GM21737 (cell line): ENCODE measurements at regions not wholly inside any gene's neighbourhood (a gene's known extent, or its start where the extent isn't known, plus 50 kb on each side); places are given as distances from the start of the nearest gene placed in this dataset.
"Not testable (repeated sequence)": the region's sequence is repeated elsewhere in the genome, so short reads cannot be mapped to it uniquely, and the experiment has no call there.

Experiments
- ATAC-seq: cut with Tn5 transposase; IDR thresholded peaks from one replicate; pipeline ENCODE4 v1.9.1; 2021; ENCODE audit warnings: mild to moderate bottlenecking, moderate library complexity; ENCODE audit not compliant: unreplicated experiment

DNA sequence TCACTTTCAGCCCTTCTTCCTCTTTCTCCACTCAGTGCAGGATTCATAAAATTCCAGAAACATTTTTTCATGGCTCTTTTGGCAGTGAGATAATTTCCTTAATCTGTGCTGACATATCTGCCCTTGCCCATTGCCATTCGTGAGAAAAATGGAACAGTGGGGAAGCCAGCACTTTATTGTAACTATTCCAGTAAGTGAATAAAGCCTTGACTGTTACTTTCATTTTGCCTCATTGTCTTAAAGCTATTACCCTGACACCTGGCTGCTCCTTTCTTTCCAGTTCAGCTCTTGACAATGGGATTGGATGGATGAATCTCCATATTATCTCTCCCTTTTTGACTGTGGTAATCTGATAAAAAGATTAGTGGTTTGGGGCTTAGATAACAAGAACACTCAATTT lies 1068.1 kb upstream of the PCDH20 start:
- no peak for ATAC-seq

DNA sequence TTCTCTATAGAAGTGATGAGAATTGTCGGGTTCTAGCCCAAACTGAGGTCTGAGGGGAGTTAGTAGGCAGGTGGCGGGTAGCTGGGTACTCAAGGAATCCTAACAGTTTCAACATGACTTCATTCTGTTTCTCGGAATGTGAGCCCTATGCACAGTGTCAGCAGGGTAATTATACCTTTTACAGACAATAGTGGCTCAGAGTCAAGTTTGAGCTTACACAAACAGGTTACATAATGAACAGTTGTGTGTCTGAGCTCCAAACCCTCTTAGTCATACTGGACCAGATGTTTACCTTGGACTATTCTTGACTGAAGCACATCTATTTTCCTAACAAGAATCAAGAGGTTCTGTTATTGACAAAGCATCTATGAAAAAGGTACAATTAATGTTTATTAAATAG lies 1066.7 kb upstream of the PCDH20 start:
- no peak for ATAC-seq

DNA sequence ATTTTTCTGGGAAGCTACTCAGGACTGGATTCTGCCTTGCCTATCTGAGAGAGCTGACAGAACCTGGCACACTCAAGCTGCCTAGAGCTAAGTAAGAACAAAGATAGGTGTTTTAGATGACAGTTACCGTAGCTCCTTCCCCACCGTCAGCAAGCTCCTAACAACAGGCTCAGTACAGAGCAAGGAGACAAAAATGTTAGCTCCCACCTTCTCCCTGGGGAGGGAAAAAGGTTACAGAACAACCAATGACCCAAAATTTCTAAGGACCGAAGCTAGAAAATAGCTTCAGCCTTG lies 1058.2 kb upstream of the PCDH20 start:
- ATAC-seq: no peak

GRCh38 chr13:62473190-62473943 lies 1057.7 kb upstream of the PCDH20 start:
- no peak for ATAC-seq

DNA sequence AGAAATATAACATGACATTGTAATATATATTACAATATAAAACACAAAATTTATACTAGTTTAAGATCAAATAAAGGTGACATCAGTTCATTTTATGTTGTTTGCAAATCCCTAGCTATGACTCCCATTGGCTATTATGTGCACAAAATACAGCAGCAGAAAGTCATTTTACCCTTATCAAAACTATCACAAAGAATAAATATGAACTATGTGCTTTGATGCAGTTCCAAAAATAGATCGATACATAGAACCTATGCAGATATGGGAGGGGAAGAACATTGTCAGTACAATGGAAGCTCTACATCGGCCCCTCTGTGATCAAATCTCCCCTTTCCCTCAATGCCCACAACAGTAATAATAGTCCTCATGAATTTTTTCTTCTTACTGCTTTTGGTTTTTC lies 1038.1 kb upstream of the PCDH20 start:
- ATAC-seq: no peak

DNA sequence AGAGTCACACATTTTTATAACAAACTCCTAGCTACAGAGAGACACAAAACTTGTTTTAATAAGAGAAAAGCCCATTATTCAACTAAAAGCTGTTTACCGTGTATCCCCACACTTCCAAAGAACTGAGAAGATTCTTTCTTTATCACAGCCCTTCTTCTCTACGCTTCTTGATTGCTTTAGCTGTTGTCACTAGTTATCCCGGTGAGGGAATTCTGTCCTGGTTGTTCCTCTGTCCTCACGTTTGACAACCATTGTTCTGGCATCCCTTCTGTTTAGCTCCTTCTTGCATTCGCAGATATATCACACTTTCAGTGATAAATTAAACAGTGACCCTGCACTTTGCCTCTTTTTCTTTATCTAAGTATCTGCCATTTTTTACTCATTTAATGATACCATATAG lies 1035.1 kb upstream of the PCDH20 start:
- ATAC-seq: no peak

DNA sequence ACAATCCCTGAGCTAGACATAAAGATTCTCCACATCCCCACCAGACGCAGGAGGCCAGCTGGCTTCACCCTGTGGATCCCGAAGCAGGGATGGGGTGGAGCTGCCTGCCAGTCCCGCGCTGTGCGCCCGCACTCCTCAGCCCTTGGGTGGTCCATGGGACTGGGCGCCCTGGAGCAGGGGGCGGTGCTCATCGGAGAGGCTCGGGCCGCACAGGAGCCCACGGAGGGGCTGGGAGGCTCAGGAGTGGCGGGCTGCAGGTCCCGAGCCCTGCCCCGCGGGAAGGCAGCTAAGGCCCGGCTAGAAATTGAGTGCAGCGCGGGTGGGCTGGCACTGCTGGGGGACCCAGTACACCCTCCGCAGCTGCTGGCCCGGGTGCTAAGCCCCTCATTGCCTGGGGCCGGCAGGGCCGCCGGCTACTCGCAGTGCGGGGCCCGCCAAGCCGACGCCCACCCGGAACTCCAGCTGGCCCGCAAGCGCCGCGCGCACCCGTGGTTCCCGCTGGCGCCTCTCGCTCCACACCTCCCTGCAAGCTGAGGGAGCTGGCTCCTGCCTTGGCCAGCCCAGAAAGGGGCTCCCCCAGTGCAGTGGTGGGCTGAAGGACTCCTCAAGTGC lies 1032.2 kb upstream of the PCDH20 start:
- not testable (repeated sequence) for ATAC-seq

- no peak for ATAC-seq
Observed at GRCh38 chr13:62444805-62445204, 1029.2 kb upstream of the PCDH20 start.

GRCh38 chr13:62434081-62434480 lies 1018.4 kb upstream of the PCDH20 start:
- ATAC-seq: no peak

DNA sequence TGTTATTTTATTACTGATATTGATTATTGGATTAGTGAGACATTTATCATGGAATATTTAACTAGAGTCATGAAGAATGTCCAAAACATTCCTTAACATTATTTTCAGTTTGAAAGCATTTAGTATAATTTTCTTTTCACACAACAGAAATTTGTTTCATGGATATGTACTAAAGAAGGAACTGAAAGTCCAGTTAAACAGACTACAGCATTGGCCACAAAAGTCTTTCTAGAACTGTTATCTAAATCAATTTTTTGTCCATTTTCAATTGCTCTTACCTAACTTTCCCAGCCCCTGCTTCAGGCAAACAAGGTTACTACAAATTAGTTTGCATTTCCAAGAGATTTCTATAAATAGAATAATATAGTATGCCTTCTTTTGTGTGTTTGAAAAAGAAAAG lies 1018.0 kb upstream of the PCDH20 start:
- no peak for ATAC-seq

- ATAC-seq: no peak
Observed at GRCh38 chr13:62432906-62433305, 1017.3 kb upstream of the PCDH20 start.

- no peak for ATAC-seq
Observed at GRCh38 chr13:62432295-62432694, 1016.6 kb upstream of the PCDH20 start.

DNA sequence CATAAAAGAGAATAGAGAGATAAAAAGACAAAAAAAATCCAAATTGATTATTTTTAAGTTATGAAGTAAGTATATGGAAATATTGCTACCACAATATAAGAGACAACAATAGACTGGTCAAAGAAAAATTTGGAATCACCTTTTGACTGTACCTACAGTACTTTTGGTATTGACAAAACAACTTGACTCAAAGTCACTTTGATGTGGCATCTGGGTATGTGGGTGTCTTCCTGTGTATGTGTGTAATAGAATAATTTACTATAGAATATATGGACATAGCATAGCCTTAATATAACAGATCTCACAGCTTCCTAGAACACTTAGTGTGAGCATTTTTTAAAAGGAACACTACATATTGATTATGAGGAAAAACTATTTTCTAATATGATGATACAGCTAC lies 1016.2 kb upstream of the PCDH20 start:
- ATAC-seq: no peak

- ATAC-seq: no peak
Observed at GRCh38 chr13:62418872-62419271, 1003.2 kb upstream of the PCDH20 start.

DNA sequence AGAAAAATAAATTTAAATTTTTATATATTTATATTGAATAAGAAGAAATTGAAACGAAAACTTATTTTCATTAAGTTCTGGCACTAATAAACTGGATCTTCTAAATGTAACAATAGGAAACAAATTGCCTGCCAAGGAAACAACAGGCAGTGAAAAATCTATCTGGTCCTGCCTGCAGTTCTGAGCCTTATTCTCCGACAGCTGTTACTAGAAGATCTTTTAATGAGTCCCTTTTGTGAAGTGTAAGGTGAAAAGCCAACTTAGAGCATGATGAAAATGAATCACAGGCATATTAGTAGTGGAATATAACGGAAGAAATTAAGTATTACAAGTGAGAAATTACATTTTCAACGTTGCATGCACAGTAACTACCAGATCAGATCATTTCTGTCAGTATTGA lies 1002.7 kb upstream of the PCDH20 start:
- no peak for ATAC-seq

- ATAC-seq: no peak
Observed at GRCh38 chr13:62407871-62408270, 992.2 kb upstream of the PCDH20 start.

DNA sequence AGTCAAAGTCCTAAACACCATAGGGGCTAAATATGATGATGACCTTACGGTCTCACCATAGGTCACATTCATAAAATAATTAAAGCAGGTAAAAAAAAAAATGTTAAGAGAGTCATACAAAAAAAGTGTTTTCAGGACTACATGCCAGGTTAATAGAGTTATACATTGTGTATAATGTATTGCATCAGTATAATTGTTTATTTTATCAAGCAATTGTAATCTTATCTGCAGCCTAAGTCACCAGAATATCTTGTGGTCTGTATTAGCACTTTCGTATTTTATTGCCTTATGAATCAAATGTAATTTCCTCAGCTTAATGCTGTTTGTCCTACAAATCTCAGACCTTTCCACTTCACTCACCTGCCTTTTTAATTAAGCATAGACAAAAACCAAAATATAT lies 972.9 kb upstream of the PCDH20 start:
- no peak for ATAC-seq

DNA sequence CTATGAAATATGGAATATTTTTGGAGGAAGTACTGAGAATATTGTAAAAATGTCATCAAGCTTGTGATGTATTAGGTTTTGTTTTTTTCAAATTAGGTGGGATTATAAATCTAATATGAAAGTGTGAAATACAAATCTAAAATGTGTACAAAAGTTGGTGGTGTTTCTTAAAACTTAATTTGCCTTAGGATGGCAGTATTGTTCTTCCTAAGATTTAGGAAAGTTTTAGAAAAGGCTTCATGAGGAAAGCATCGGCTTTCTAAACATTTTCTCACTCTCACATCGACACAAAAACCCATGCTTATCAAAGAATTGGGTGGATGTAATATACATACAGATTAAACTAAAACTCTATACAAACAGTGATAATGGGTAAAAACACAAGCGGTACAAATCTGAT lies 972.0 kb upstream of the PCDH20 start:
- no peak for ATAC-seq

- not testable (repeated sequence) for ATAC-seq
Observed at GRCh38 chr13:62379241-62379640, 963.6 kb upstream of the PCDH20 start.

DNA sequence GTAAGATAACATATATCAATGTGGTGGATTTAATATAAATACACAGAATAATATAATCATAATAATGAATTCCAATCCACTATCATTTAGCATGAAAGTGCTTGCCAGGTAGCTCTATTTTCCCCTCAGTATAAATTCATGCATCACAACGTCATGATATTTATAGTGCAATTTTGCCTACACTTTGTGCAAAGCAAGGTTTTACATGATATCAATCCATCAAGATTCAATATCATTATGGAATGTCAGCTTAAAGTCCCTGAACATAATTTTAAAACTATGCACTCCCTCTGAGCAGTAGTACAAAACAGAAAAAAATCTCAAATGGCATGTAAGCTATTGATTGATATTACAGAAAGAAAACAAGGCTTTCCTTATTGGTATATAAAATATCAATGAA lies 962.2 kb upstream of the PCDH20 start:
- ATAC-seq: no peak

GRCh38 chr13:62375653-62376052 lies 960.0 kb upstream of the PCDH20 start:
- no peak for ATAC-seq

DNA sequence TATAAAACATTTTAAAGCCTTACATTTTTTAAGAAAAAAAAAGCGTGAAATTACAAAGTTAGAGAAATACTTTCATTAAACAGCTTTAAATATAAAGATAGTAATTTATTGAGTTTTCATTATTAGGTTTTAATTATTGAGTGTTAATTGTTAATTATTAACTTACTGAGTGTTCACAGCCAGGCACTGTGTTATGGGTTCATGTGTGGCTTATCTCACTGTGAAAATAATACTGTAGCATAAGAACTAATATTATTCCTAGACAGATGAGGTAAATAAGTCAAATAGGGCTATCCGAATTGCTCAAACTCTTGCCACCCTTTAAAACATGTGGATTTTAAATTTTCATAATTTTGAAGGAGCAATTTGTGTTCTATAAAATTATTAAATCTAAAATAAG lies 956.1 kb upstream of the PCDH20 start:
- no peak for ATAC-seq

- not testable (repeated sequence) for ATAC-seq
Observed at GRCh38 chr13:62367971-62368370, 952.3 kb upstream of the PCDH20 start.
